T47D (cell line): ENCODE measurements at regions not wholly inside any gene's neighbourhood (a gene's known extent, or its start where the extent isn't known, plus 50 kb on each side); places are given as distances from the start of the nearest gene placed in this dataset.
"Not testable (repeated sequence)": the region's sequence is repeated elsewhere in the genome, so short reads cannot be mapped to it uniquely, and the experiment has no call there.

ENCODE experiments used
- DNase-seq, 2 experiments: peaks; one replicate each; pipeline versions ENCODE4 v3.0.0 to v3.0.0-alpha.2; 2011 to 2012; ENCODE audit warnings: low read depth in 1 of 2, low spot score in 1 of 2
- JUND ChIP-seq: IDR thresholded peaks from 2 replicates; pipeline ENCODE4 v1.6.1; 2012; ENCODE audit warnings: low read depth
- in situ Hi-C: cut with HindIII; loops from 2 replicates; pipeline ENCODE4 v1.10.0; 2016; ENCODE audit warnings: low sequenced_read_pairs, low pct_unique_long_range_greater_than_20kb

- no peak for TF ChIP-seq JUND
- in situ Hi-C loops, result no loop called here
- no peak for DNase-seq
Measured at GRCh38 chr6:67802771-67803170, 832.3 kb upstream of the ADGRB3 start.

- in situ Hi-C loops, result no loop called here
- no peak for DNase-seq
- TF ChIP-seq JUND, result no peak
Measured at GRCh38 chr6:67792996-67793395, 842.1 kb upstream of the ADGRB3 start.

- no peak for DNase-seq
- TF ChIP-seq JUND, result no peak
- in situ Hi-C loops, result no loop called here
Measured at GRCh38 chr6:67790569-67790968, 844.5 kb upstream of the ADGRB3 start.

- DNase-seq, in situ Hi-C loops: not testable (repeated sequence)
Measured at GRCh38 chr6:67787119-67787518, 848.0 kb upstream of the ADGRB3 start.

GRCh38 chr6:67779876-67780275, 855.2 kb upstream of the ADGRB3 start:
- no peak for TF ChIP-seq JUND
- DNase-seq, result no peak
- in situ Hi-C loops, result no loop called here

GRCh38 chr6:67775333-67775732, 859.7 kb upstream of the ADGRB3 start:
- in situ Hi-C loops, result no loop called here
- no peak for TF ChIP-seq JUND
- no peak for DNase-seq

GRCh38 chr6:67768972-67769371, 866.1 kb upstream of the ADGRB3 start:
- DNase-seq, result no peak
- TF ChIP-seq JUND, result no peak
- in situ Hi-C loops, result no loop called here

GRCh38 chr6:67767046-67767822, 867.8 kb upstream of the ADGRB3 start:
- in situ Hi-C loops, DNase-seq: not testable (repeated sequence)

- in situ Hi-C loops, result no loop called here
- no peak for DNase-seq
Measured at GRCh38 chr6:67766057-67766456, 869.0 kb upstream of the ADGRB3 start.

GRCh38 chr6:67759001-67759400, 876.1 kb upstream of the ADGRB3 start:
- no peak for TF ChIP-seq JUND
- in situ Hi-C loops, result no loop called here
- DNase-seq, result no peak

More at GRCh38 chr6:67766057-67766456, 869.0 kb upstream of the ADGRB3 start:
- no peak for TF ChIP-seq JUND

GRCh38 chr6:67757465-67758033, 877.5 kb upstream of the ADGRB3 start:
- no peak for DNase-seq
- in situ Hi-C loops, result no loop called here
- no peak for TF ChIP-seq JUND

- in situ Hi-C loops, result no loop called here
Measured at GRCh38 chr6:67748521-67748920, 886.6 kb upstream of the ADGRB3 start.

GRCh38 chr6:67736816-67737215, 898.3 kb upstream of the ADGRB3 start:
- no peak for DNase-seq
- no peak for TF ChIP-seq JUND
- in situ Hi-C loops, result no loop called here

More at GRCh38 chr6:67748521-67748920, 886.6 kb upstream of the ADGRB3 start:
- no peak for DNase-seq
- TF ChIP-seq JUND, result no peak

GRCh38 chr6:67736161-67736560, 898.9 kb upstream of the ADGRB3 start:
- TF ChIP-seq JUND, result no peak
- in situ Hi-C loops, result no loop called here
- no peak for DNase-seq
